ENCODE measurements at regions not wholly inside any gene's neighbourhood (a gene's known extent, or its start where the extent isn't known, plus 50 kb on each side); places are given as distances from the start of the nearest gene placed in this dataset.

DNA sequence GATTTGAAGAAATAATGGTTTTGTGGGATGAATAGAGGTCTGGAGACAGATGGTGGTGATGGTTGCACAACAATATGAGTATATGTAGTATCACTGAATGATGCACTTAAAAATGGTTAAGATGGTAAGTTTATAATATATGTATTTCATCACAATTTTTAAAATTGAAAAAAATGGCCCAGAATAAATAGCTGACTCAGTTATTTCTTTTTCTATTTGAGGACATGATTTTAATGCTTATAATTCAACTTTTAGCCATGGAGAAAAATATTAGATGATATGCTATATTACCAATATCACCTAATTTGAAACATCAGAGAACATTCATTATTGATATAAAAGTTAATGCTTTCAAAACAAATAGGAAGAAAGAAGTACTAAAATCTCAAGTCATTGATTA is 339.8 kb upstream of the LINC00305 start:
- no peak overlapping the region for H3K27ac ChIP-seq
- TF ChIP-seq, protein P1, sequence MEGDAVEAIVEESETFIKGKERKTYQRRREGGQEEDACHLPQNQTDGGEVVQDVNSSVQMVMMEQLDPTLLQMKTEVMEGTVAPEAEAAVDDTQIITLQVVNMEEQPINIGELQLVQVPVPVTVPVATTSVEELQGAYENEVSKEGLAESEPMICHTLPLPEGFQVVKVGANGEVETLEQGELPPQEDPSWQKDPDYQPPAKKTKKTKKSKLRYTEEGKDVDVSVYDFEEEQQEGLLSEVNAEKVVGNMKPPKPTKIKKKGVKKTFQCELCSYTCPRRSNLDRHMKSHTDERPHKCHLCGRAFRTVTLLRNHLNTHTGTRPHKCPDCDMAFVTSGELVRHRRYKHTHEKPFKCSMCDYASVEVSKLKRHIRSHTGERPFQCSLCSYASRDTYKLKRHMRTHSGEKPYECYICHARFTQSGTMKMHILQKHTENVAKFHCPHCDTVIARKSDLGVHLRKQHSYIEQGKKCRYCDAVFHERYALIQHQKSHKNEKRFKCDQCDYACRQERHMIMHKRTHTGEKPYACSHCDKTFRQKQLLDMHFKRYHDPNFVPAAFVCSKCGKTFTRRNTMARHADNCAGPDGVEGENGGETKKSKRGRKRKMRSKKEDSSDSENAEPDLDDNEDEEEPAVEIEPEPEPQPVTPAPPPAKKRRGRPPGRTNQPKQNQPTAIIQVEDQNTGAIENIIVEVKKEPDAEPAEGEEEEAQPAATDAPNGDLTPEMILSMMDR (conservative IDR thresholded peaks at IDR 0.05) = no peak

DNA sequence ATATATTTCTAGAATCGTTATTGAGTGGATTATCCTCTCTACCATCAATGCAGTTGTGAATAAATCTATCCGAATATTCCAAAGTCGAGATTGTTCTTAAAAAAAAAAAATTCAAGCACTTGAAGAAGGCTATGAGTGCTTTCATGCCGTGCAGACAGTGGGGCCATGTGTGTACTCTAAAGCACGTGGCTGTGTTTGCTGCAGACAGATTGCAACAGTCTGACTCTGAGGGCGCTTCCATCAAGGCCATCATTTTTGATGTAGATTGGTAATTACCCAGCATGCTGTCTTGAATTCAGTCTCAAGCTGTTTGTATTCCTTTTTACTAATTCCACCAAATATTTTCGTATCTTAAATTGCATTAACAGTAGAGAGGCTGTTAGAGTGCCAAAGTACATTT is 325.9 kb upstream of the LINC00305 start:
- TF ChIP-seq, protein P1 (conservative IDR thresholded peaks at IDR 0.05) = no peak
- H3K27ac ChIP-seq = no peak overlapping the region

DNA sequence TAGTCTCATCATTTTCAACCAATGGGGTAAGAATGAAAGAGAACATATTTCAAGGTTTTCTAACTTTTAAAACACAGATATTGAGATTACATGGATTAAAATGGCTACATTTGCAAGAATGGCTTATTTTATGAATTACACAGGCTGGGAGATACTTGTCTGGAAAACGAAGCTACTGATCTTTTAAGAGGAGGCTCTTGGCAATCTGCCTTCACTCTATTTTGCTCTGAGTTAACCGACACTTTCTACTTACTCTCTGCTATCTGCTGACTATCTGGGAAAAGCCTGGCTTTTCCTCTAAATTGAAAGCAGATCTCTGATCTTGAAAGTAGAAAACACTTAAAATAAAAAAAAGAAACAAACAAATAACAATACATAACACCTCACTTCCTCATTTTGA is 325.4 kb upstream of the LINC00305 start:
- no peak overlapping the region for H3K27ac ChIP-seq
- TF ChIP-seq, protein P1 (conservative IDR thresholded peaks at IDR 0.05) = no peak

DNA sequence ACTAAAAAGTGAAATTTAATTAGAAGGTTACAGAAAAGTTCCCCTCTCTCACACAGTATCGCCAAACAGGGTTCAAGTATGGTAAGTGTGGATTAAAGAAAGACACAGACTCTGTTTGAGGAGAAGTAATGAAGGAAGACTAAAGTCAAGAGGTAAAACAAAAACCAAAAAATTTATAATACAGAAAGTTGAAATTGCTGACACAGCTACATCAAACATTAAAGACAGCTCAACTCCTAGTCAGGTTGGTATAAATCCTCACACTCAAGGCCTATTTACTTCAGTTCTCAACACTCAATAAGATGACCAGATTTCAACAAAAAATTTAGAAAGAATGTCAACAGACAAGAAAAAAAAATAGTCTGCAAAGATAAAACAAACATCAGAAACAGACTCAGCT is 300.5 kb upstream of the LINC00305 start:
- no peak overlapping the region for H3K27ac ChIP-seq
- TF ChIP-seq, protein P1 (conservative IDR thresholded peaks at IDR 0.05) = no peak

DNA sequence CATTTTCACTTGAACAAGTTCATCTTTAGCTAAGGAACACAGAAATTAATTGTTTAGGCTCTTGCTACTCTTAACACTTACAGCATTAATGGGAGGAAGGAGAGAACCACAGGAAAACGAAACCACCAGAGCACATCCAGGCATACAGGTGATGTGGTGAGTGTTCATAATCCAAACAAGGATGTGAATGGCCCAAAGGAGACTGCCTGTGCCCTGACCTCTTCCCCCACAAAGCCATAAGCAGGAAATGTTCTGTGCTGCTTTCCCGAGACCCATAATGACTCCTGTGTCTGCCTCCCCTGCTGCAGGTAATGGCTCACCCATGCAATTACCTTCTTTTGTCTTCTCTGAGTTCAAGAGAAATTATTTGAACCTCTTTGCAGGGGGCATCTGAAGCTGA is 295.9 kb upstream of the LINC00305 start:
- H3K27ac ChIP-seq = no peak overlapping the region
- TF ChIP-seq, protein P1 (conservative IDR thresholded peaks at IDR 0.05) = no peak

DNA sequence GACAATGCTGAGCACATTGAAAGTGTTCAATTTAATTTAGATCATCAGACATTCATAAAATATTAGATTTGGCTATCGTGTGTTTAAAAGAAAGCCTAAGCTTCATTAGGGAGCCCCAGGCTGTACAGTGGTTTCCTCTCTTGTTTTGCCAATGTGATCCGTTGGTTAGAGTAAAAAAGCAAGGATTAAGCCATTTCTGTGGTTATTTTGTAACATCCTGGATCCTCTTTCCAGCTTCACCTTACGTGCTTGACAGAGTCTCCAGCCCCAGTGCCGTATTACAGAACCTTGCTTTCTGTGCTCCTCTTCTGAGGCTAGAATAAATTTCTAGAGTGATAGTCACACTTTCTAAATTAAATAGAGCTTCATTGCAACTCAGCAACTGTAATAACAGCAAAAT is 289.3 kb upstream of the LINC00305 start:
- no peak overlapping the region for H3K27ac ChIP-seq
- TF ChIP-seq, protein P1 (conservative IDR thresholded peaks at IDR 0.05) = no peak

DNA sequence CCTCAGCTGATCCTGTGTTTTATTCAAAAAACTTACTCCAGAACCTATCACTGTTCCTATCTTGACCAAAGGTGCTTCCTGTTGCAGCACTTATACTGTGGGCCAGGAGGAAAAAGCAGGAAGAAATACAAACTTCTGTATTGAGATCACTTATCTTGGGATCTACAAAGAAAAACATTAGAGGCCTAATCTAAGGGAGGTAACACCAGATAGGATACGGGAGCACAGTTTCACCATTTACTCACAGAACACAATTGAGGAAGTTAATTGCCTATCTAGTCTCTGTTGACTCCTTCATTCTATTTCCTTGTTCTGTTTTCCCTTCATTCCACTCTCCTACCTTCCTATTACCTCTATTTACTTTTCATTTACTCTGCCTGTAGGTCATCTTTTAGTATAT is 287.2 kb upstream of the LINC00305 start:
- TF ChIP-seq, protein P1 (conservative IDR thresholded peaks at IDR 0.05) = no peak
- no peak overlapping the region for H3K27ac ChIP-seq

DNA sequence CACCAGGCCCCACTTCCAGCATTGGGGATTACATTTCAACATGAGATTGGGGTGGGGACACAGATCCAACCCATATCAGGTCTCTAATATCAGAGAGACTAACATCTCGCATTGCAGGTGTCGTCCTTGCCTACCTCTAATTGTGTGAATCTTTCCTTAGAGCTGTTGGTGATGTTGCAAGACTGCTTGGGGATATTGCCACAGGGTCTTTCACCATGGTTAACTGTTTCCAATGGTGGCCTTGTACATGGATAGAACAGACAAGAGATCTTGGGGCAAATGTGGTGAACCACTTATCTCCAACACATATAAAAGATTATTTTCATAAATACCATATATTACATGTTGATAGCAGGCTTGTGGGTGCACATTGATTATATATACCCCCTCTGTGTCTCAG is 270.3 kb upstream of the LINC00305 start:
- TF ChIP-seq, protein P1 (conservative IDR thresholded peaks at IDR 0.05) = no peak
- no peak overlapping the region for H3K27ac ChIP-seq

Data from VCaP (cell line).